ENCODE measurements at regions not wholly inside any gene's neighbourhood (a gene's known extent, or its start where the extent isn't known, plus 50 kb on each side); places are given as distances from the start of the nearest gene placed in this dataset.
A peak's percentile ranks its signal among the peaks of the same experiment; 100 is the strongest.

DNA sequence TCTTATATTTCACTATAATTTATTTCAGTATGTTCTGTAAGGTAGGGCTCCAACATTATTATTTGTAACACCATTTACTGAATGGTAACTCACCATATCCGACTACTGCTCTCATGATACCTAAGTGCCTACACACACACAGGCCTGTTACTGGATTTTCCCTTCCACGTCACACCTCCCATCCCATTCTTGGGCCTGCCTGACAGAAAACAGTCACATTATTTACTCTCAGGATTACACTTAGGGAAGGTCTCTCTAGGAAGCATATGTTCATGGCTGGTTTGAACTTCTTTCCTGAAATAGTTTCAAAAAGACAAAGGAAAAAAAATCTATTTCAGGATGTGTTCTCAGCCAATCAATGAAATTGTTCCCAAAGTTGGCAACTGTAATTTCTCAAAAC lies 102.3 kb upstream of the DOCK9 start:
- Histone ChIP-seq H3K9me3 (no peaks in the 10 kb centered on the region), H3K27me3 (no peaks in the 10 kb centered on the region), H3K4me3 (no peak overlapping the region), H3K36me3 (no peaks in the 10 kb centered on the region), H3K4me1 (peaks cover 0 to 7% of the 10 kb centered on the region in 2 donors), H3K27ac (no peak overlapping the region)
- no peak for DNase-seq (ENCODE audit: low spot score)
- TF ChIP-seq, protein P1, sequence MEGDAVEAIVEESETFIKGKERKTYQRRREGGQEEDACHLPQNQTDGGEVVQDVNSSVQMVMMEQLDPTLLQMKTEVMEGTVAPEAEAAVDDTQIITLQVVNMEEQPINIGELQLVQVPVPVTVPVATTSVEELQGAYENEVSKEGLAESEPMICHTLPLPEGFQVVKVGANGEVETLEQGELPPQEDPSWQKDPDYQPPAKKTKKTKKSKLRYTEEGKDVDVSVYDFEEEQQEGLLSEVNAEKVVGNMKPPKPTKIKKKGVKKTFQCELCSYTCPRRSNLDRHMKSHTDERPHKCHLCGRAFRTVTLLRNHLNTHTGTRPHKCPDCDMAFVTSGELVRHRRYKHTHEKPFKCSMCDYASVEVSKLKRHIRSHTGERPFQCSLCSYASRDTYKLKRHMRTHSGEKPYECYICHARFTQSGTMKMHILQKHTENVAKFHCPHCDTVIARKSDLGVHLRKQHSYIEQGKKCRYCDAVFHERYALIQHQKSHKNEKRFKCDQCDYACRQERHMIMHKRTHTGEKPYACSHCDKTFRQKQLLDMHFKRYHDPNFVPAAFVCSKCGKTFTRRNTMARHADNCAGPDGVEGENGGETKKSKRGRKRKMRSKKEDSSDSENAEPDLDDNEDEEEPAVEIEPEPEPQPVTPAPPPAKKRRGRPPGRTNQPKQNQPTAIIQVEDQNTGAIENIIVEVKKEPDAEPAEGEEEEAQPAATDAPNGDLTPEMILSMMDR (IDR thresholded peaks at IDR 0.05): no peak

DNA sequence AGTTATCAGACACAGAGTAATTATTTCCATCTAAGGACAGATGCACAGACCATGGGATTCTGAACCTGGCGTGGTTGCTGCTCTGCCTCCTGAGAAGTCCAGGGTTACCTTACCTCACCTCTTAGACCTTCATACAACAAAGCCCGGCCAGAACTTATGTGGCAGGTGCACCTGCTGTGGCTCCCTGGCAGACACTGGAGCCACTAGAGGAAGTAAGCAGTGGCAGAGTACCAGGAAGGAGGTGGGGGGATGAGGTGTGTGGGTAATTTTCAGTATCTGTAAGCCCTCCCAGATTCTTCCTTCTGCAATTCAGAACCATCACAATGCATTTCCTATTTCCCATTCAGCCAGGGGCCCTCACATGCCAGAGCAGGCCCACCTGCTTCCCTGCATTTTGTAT lies 106.1 kb upstream of the DOCK9 start:
- Histone ChIP-seq H3K27me3 (no peaks in the 10 kb centered on the region), H3K9me3 (no peaks in the 10 kb centered on the region), H3K4me3 (no peak overlapping the region), H3K36me3 (no peaks in the 10 kb centered on the region), H3K4me1 (peaks cover 0 to 24% of the 10 kb centered on the region in 2 donors), H3K27ac (no peak overlapping the region)
- TF ChIP-seq, protein P1 (IDR thresholded peaks at IDR 0.05): no peak
- no peak for DNase-seq (ENCODE audit: low spot score)

DNA sequence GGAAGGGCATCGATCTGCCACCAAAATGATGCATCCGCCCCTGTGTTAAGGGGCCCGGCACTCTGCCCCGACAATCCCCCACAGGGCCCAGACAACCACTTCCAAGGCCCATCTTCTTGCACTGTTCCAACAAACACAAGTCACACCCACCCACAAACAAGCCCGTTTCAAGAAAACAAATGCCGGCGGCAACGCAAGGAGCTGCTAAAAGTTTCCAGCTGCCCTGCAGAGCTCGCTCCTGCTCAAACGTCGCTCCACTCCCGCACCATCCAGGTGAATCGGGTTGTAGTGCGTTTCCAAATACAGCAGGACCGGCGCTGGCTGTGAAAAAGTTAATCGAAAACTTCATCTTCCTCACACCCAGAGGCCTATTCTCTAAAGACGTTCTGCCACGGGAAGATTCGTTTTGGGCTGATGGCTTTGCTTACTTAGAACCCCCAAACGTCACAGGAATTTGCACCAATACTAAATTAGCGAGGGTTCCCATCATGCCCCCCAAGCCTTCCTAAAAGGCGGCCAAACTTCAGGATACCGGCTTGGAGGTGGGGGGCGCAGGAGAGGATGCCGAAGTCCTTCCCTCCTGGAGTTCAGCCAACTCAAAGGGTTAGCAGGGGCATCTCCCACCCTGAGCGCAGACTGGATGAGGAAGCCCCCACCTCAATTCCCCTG lies 107.4 kb upstream of the DOCK9 start:
- Histone ChIP-seq H3K9me3 (no peaks in the 10 kb centered on the region), H3K27ac (peak overlapping the region; percentile 36 to 71), H3K4me1 (peaks cover 0 to 24% of the 10 kb centered on the region in 2 donors), H3K27me3 (no peaks in the 10 kb centered on the region), H3K36me3 (no peaks in the 10 kb centered on the region), H3K4me3 (peak overlapping the region; percentile 75 to 89)
- no peak for DNase-seq (ENCODE audit: low spot score)
- TF ChIP-seq, protein P1 (IDR thresholded peaks at IDR 0.05): no peak

DNA sequence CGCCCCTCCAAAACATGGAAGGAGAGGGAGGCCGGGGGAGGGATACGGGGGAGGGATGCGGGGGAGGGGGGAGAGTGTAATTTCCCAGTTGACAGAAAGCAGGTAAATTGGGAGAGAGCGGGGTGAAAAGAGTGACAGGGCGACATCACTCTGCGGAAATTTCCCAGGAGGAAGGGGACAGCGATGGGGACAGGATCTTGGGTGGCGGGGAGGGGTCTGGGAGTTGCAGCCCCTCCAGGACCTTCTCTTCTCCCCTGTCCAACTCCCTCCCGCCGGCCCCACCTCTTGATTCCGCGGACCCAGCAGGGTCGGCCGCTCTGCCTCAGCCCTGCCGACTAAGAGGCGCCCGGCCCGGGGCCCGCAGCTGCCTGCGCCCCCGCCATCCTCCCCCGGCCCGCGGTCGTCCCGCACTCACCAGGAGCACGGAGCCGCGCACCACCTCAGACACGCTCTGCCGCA lies 108.0 kb upstream of the DOCK9 start:
- Histone ChIP-seq H3K27ac (peak overlapping the region; percentile 71), H3K4me3 (peak overlapping the region; percentile 75 to 89), H3K4me1 (peaks cover 0 to 24% of the 10 kb centered on the region in 2 donors), H3K27me3 (no peaks in the 10 kb centered on the region), H3K36me3 (no peaks in the 10 kb centered on the region), H3K9me3 (no peaks in the 10 kb centered on the region)
- no peak for DNase-seq (ENCODE audit: low spot score)
- TF ChIP-seq, protein P1 (IDR thresholded peaks at IDR 0.05): no peak

DNA sequence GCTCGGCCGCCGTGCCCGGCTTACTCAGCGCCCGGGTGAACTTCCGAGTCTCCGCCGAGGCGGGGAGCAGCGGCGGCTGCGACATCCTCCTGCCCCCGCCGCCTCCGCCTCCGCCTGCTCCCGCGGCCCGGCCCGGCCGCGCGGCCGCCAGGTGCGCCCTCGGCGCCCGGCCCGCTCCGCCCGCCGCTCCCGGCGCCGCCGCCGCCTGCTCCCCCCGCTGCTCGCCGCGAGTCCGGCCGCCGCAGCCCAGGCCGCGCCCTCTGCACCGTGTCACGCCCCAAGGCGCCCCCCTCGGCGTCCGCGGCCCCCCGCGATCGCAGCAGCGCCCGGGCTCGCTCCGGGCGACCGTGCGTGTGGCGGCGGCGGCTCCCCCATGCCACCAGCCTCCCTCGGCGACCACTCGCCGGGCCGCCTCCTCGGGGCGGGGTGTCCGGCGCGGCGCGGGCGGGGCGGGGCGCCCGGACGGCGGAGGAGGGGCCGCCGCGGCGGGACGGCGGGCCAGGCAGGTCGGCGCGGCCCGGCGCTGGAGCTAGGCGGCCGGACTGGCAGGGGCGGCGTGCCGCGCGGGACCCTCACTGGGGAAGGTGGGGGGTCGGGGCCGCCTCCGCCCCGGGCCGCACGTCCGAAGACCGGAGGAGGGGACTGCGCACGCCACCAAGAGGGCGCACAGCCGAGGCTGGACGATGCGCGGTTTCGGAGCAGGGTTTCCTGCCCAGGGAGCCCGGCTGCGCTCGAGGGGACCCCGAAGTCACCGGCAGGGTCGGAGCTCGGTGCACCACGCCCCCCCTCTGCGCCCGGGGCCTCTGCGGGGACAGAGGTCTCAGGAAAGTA lies 108.6 kb upstream of the DOCK9 start:
- Histone ChIP-seq H3K4me3 (peak overlapping the region; percentile 75 to 89), H3K4me1 (peaks cover 0 to 24% of the 10 kb centered on the region in 2 donors), H3K27me3 (no peaks in the 10 kb centered on the region), H3K27ac (peak overlapping the region; percentile 97 to 98), H3K9me3 (no peaks in the 10 kb centered on the region), H3K36me3 (no peaks in the 10 kb centered on the region)
- TF ChIP-seq, protein P1 (IDR thresholded peaks at IDR 0.05): no peak
- DNase-seq (ENCODE audit: low spot score): no peak

All from right atrium auricular region (tissue), 2 donors.